Type B pancreatic cell (in vitro differentiated cells): ENCODE measurements at regions not wholly inside any gene's neighbourhood (a gene's known extent, or its start where the extent isn't known, plus 50 kb on each side); places are given as distances from the start of the nearest gene placed in this dataset.

Experiments used
- DNase-seq: peaks from one replicate; pipeline ENCODE4 v3.0.0; 2021; ENCODE audit warnings: mixed read lengths; ENCODE audit not compliant: unreplicated experiment; ENCODE audit errors: extremely low spot score
- H3K27ac Mint-ChIP-seq: 2 replicates; pipeline ENCODE4 v1.8.0; 2021; ENCODE audit warnings: mild to moderate bottlenecking, mixed read lengths
- H3K27me3 Mint-ChIP-seq: 2 replicates; pipeline ENCODE4 v1.8.0; 2021; ENCODE audit warnings: mixed read lengths
- H3K36me3 Mint-ChIP-seq: 2 replicates; pipeline ENCODE4 v1.8.0; 2021; ENCODE audit warnings: mixed read lengths
- H3K4me1 Mint-ChIP-seq: one replicate; pipeline ENCODE4 v1.8.0; 2021; ENCODE audit warnings: mixed read lengths; ENCODE audit not compliant: unreplicated experiment
- H3K4me3 Mint-ChIP-seq: 2 replicates; pipeline ENCODE4 v1.8.0; 2021; ENCODE audit warnings: mild to moderate bottlenecking, mixed read lengths
- H3K9me3 Mint-ChIP-seq: 2 replicates; pipeline ENCODE4 v1.8.0; 2021; ENCODE audit warnings: mixed read lengths
- TF ChIP-seq, protein P1 (sequence below): fragments of 200-600 bp; sonication (generic); conservative IDR thresholded peaks from 2 replicates; pipeline ENCODE4 v1.5.0; 2021; ENCODE audit warnings: antibody characterized with exemption, mild to moderate bottlenecking

DNA sequence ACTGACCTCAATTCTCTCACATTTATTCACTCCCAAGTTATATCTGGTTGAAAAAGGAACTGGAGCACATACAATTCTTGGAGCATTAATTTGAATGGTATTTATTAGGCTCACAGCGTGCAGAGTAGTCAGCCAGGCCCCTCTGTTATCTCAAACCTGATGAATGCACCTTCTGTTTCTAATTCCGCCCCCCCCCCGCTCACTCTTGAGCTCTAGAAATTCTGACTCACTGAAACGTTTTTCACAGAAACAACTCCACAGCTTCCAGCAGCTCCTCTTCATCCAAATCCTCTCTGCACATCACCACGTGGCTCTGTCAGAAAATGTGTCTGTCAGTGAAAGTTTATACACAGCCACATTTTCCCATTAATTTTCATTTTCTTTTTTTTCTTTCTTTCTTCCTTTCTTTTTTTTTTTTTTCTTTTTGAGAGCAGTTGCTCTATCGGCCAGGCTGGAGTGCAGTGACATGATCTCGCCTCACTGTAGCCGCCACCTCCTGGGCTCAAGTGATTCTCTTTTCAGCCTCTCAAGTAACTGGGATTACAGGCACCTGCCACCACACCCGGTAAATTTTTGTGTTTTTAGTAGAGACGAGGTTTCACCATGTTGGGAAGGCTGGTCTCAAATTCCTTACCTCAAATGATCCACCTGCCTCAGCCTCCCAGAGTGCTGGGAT lies 109.4 kb downstream of the TBXT start:
- peaks cover 20% of the 10 kb centered on the region for H3K27me3 Mint-ChIP-seq
- no peaks in the 10 kb centered on the region for H3K36me3 Mint-ChIP-seq
- H3K4me1 Mint-ChIP-seq: peaks cover 6% of the 10 kb centered on the region
- DNase-seq: no peak
- no peak overlapping the region for H3K27ac Mint-ChIP-seq
- H3K9me3 Mint-ChIP-seq: peaks cover 11% of the 10 kb centered on the region
- no peak overlapping the region for H3K4me3 Mint-ChIP-seq
- TF ChIP-seq, protein P1, sequence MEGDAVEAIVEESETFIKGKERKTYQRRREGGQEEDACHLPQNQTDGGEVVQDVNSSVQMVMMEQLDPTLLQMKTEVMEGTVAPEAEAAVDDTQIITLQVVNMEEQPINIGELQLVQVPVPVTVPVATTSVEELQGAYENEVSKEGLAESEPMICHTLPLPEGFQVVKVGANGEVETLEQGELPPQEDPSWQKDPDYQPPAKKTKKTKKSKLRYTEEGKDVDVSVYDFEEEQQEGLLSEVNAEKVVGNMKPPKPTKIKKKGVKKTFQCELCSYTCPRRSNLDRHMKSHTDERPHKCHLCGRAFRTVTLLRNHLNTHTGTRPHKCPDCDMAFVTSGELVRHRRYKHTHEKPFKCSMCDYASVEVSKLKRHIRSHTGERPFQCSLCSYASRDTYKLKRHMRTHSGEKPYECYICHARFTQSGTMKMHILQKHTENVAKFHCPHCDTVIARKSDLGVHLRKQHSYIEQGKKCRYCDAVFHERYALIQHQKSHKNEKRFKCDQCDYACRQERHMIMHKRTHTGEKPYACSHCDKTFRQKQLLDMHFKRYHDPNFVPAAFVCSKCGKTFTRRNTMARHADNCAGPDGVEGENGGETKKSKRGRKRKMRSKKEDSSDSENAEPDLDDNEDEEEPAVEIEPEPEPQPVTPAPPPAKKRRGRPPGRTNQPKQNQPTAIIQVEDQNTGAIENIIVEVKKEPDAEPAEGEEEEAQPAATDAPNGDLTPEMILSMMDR: no peak

DNA sequence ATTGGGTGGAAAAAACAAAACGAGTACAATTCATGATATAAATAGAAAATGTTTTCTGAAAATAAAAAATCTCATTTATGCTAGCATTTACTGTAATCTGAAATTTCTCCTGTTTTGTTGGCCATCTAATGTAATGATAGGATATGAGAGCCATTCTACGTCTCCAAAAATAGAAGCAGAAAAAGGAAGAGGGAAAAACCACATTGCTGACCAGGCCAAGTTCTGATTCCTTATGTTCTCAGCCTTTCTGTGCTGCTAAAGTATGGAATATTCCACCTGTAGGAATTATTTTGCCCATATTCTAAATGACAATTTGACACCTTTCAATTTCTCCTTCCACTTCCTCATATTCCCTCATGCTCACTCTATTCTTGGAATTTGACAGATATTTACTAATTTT lies 110.2 kb downstream of the TBXT start:
- Mint-ChIP-seq H3K4me1 (peaks cover 6% of the 10 kb centered on the region), H3K9me3 (peaks cover 8% of the 10 kb centered on the region), H3K27ac (no peak overlapping the region), H3K36me3 (no peaks in the 10 kb centered on the region), H3K4me3 (no peak overlapping the region), H3K27me3 (peaks cover 19% of the 10 kb centered on the region)
- TF ChIP-seq, protein P1: no peak
- DNase-seq: no peak

GRCh38 chr6:166056637-166057036 lies 111.0 kb downstream of the TBXT start:
- H3K36me3 Mint-ChIP-seq: no peaks in the 10 kb centered on the region
- peaks cover 6% of the 10 kb centered on the region for H3K4me1 Mint-ChIP-seq
- no peak overlapping the region for H3K27ac Mint-ChIP-seq
- H3K27me3 Mint-ChIP-seq: peaks cover 16% of the 10 kb centered on the region
- H3K4me3 Mint-ChIP-seq: no peak overlapping the region
- H3K9me3 Mint-ChIP-seq: peaks cover 15% of the 10 kb centered on the region
- TF ChIP-seq, protein P1: no peak
- DNase-seq: no peak

GRCh38 chr6:166055801-166056200 lies 111.8 kb downstream of the TBXT start:
- H3K4me3 Mint-ChIP-seq: no peak overlapping the region
- peaks cover 6% of the 10 kb centered on the region for H3K4me1 Mint-ChIP-seq
- TF ChIP-seq, protein P1: no peak
- no peaks in the 10 kb centered on the region for H3K36me3 Mint-ChIP-seq
- H3K27me3 Mint-ChIP-seq: peaks cover 15% of the 10 kb centered on the region
- no peak for DNase-seq
- H3K9me3 Mint-ChIP-seq: peaks cover 15% of the 10 kb centered on the region
- H3K27ac Mint-ChIP-seq: no peak overlapping the region

GRCh38 chr6:166052837-166053236 lies 114.8 kb downstream of the TBXT start:
- Mint-ChIP-seq H3K9me3 (peaks cover 15% of the 10 kb centered on the region), H3K4me1 (peaks cover 2% of the 10 kb centered on the region), H3K4me3 (no peak overlapping the region), H3K27ac (no peak overlapping the region), H3K36me3 (no peaks in the 10 kb centered on the region), H3K27me3 (peaks cover 6% of the 10 kb centered on the region)
- no peak for DNase-seq
- TF ChIP-seq, protein P1: no peak
